AML-193 (cell line): ENCODE measurements at regions not wholly inside any gene's neighbourhood (a gene's known extent, or its start where the extent isn't known, plus 50 kb on each side); places are given as distances from the start of the nearest gene placed in this dataset.

Experiments
- DNase-seq, 2 experiments: peaks; one replicate each; lab custom pipeline; 2025; lab: John Stamatoyannopoulos, UW

GRCh38 chr5:27412384-27412783 lies 374.0 kb upstream of the CDH9 start:
- DNase-seq: no peak

- DNase-seq: no peak
Measured at GRCh38 chr5:27406020-27406419, 367.6 kb upstream of the CDH9 start.

GRCh38 chr5:27403243-27403882 lies 365.0 kb upstream of the CDH9 start:
- no peak for DNase-seq

GRCh38 chr5:27402828-27403227 lies 364.4 kb upstream of the CDH9 start:
- no peak for DNase-seq

GRCh38 chr5:27396998-27397397 lies 358.6 kb upstream of the CDH9 start:
- no peak for DNase-seq

GRCh38 chr5:27392716-27393115 lies 354.3 kb upstream of the CDH9 start:
- no peak for DNase-seq

- no peak for DNase-seq
Measured at GRCh38 chr5:27389696-27390095, 351.3 kb upstream of the CDH9 start.

- DNase-seq: no peak
Measured at GRCh38 chr5:27388755-27389154, 350.4 kb upstream of the CDH9 start.

- no peak for DNase-seq
Measured at GRCh38 chr5:27387535-27388073, 349.2 kb upstream of the CDH9 start.

GRCh38 chr5:27381686-27382085 lies 343.3 kb upstream of the CDH9 start:
- DNase-seq: no peak

- DNase-seq: no peak
Measured at GRCh38 chr5:27377626-27378025, 339.2 kb upstream of the CDH9 start.

- no peak for DNase-seq
Measured at GRCh38 chr5:27353970-27354369, 315.6 kb upstream of the CDH9 start.

- no peak for DNase-seq
Measured at GRCh38 chr5:27353540-27353939, 315.2 kb upstream of the CDH9 start.

- DNase-seq: no peak
Measured at GRCh38 chr5:27341342-27341741, 303.0 kb upstream of the CDH9 start.

GRCh38 chr5:27336817-27337216 lies 298.4 kb upstream of the CDH9 start:
- no peak for DNase-seq

GRCh38 chr5:27328480-27328879 lies 290.1 kb upstream of the CDH9 start:
- no peak for DNase-seq

- no peak for DNase-seq
Measured at GRCh38 chr5:27325513-27325912, 287.1 kb upstream of the CDH9 start.

- DNase-seq: no peak
Measured at GRCh38 chr5:27318701-27319100, 280.3 kb upstream of the CDH9 start.

- DNase-seq: no peak
Measured at GRCh38 chr5:27316271-27316650, 277.9 kb upstream of the CDH9 start.

- no peak for DNase-seq
Measured at GRCh38 chr5:27315363-27316270, 277.2 kb upstream of the CDH9 start.

GRCh38 chr5:27313549-27313948 lies 275.2 kb upstream of the CDH9 start:
- DNase-seq: no peak

- DNase-seq: no peak
Measured at GRCh38 chr5:27312291-27312893, 274.0 kb upstream of the CDH9 start.

- no peak for DNase-seq
Measured at GRCh38 chr5:27311544-27311943, 273.2 kb upstream of the CDH9 start.
